ENCODE measurements at regions not wholly inside any gene's neighbourhood (a gene's known extent, or its start where the extent isn't known, plus 50 kb on each side); places are given as distances from the start of the nearest gene placed in this dataset.

GRCh38 chr13:97565906-97566305 lies 131.9 kb downstream of the RAP2A start:
- TF ChIP-seq CTCF (IDR thresholded peaks at IDR 0.05): no peak
- H3K36me3 ChIP-seq: no peaks in the 10 kb centered on the region
- ATAC-seq: no peak
- no peak overlapping the region for H3K27ac ChIP-seq
- H3K4me3 ChIP-seq: no peak overlapping the region
- no peak for DNase-seq
- H3K9me3 ChIP-seq: no peaks in the 10 kb centered on the region
- no peaks in the 10 kb centered on the region for H3K27me3 ChIP-seq
- H3K4me1 ChIP-seq: peaks cover 0 to 2% of the 10 kb centered on the region in 2 donors
- intact Hi-C loops (cut with DNase I): no loop called here

GRCh38 chr13:97566907-97567306 lies 132.9 kb downstream of the RAP2A start:
- no peaks in the 10 kb centered on the region for H3K27me3 ChIP-seq
- no peak overlapping the region for H3K27ac ChIP-seq
- ATAC-seq: no peak
- no peak overlapping the region for H3K4me3 ChIP-seq
- no peak for DNase-seq
- H3K36me3 ChIP-seq: no peaks in the 10 kb centered on the region
- TF ChIP-seq CTCF (IDR thresholded peaks at IDR 0.05): no peak
- peaks cover 0 to 2% of the 10 kb centered on the region in 2 donors for H3K4me1 ChIP-seq
- H3K9me3 ChIP-seq: no peaks in the 10 kb centered on the region
- intact Hi-C loops (cut with DNase I): no loop called here

GRCh38 chr13:97567510-97568243 lies 133.7 kb downstream of the RAP2A start:
- no peaks in the 10 kb centered on the region for H3K9me3 ChIP-seq
- H3K4me1 ChIP-seq: peaks cover 0 to 2% of the 10 kb centered on the region in 2 donors
- no peak overlapping the region for H3K27ac ChIP-seq
- H3K36me3 ChIP-seq: no peaks in the 10 kb centered on the region
- ATAC-seq: peak; percentile 97
- H3K27me3 ChIP-seq: no peaks in the 10 kb centered on the region
- no peak for TF ChIP-seq CTCF (IDR thresholded peaks at IDR 0.05)
- H3K4me3 ChIP-seq: no peak overlapping the region
- DNase-seq: peak in 3 of 4 donors; percentile 23 to 73 (median 52)
- intact Hi-C loops (cut with DNase I): no loop called here

GRCh38 chr13:97568850-97569249 lies 134.9 kb downstream of the RAP2A start:
- intact Hi-C loops (cut with DNase I): no loop called here
- TF ChIP-seq CTCF (IDR thresholded peaks at IDR 0.05): peak in 1 of 2 donors; percentile 13
- Histone ChIP-seq H3K27ac (no peak overlapping the region), H3K4me1 (peaks cover 0 to 2% of the 10 kb centered on the region in 2 donors), H3K27me3 (no peaks in the 10 kb centered on the region), H3K4me3 (no peak overlapping the region), H3K9me3 (no peaks in the 10 kb centered on the region), H3K36me3 (no peaks in the 10 kb centered on the region)
- peak; percentile 34 for ATAC-seq
- DNase-seq: no peak

GRCh38 chr13:97569841-97570240 lies 135.9 kb downstream of the RAP2A start:
- Histone ChIP-seq H3K36me3 (no peaks in the 10 kb centered on the region), H3K9me3 (no peaks in the 10 kb centered on the region), H3K4me3 (no peak overlapping the region), H3K27me3 (no peaks in the 10 kb centered on the region), H3K27ac (no peak overlapping the region), H3K4me1 (peaks cover 0 to 2% of the 10 kb centered on the region in 2 donors)
- intact Hi-C loops (cut with DNase I): no loop called here
- no peak for DNase-seq
- ATAC-seq: no peak
- no peak for TF ChIP-seq CTCF (IDR thresholded peaks at IDR 0.05)
